G401 (cell line): ENCODE measurements at regions not wholly inside any gene's neighbourhood (a gene's known extent, or its start where the extent isn't known, plus 50 kb on each side); places are given as distances from the start of the nearest gene placed in this dataset.

ENCODE experiments used
- DNase-seq: peaks from one replicate; pipeline ENCODE4 v3.0.0-alpha.2; 2015; ENCODE audit warnings: low spot score
- in situ Hi-C: cut with HindIII; loops from 2 replicates; pipeline ENCODE4 v1.10.0; 2016; ENCODE audit warnings: low sequenced_read_pairs, mixed read lengths

DNA sequence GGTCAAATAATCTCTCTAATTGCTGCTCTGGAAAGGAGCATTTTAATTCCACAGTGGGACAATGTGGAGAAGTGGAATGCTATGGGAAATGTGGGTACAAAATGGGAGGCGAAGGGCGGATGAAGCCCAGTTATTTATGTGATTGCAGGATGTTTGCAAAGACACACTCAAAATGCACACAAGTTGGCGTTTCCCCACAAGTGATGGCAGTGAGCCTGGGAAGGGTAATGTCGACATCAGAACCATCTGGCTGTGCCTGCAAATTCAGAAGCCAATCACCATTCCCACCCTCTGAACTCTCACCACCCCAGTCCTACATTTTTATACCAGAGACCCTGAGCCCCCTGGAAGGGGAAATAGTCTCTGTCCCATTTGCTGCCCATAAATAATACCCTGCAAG, 201.1 kb downstream of the SOX9 start:
- no peak for DNase-seq
- in situ Hi-C loops, result no loop called here

DNA sequence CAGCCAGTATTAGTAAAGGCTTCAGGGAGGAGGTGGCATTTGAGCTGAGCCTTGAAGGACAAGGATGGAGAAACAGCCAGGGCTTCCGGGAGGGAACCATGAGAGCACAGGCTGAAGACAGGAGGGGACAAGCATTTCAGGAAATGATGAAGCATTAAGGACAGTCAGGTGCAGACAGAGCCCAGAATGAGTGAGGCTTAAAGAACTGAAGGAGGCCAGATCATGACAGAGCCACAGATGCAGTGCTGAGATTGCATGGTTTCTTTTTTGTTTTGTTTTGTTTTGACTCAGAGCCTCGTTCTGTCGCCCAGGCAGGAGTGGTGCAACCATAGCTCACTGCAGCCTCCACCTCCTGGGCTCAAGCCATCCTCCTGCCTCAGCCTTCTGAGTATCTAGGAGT, 211.5 kb downstream of the SOX9 start:
- in situ Hi-C loops, result no loop called here
- no peak for DNase-seq

DNA sequence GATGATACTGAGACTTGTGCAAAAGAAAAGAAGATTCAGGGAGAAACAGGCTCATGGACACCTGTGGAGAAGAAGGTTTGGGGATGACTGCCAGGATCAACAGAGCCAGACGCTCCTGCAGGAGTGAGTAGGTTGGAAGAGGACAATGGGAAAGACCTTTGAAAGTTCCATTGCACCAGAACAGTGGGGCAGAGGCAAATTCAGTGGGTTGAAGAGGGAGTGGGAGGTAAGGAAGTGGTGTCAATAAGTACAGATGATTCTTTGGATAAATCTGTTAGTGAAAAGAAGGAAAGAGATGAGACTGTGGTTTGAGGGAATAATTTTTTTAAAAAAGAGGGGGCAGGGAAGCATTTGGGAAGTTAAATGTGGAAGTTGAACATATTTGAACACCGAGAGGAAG, 212.8 kb downstream of the SOX9 start:
- in situ Hi-C loops, result no loop called here
- peak; percentile 61 for DNase-seq

DNA sequence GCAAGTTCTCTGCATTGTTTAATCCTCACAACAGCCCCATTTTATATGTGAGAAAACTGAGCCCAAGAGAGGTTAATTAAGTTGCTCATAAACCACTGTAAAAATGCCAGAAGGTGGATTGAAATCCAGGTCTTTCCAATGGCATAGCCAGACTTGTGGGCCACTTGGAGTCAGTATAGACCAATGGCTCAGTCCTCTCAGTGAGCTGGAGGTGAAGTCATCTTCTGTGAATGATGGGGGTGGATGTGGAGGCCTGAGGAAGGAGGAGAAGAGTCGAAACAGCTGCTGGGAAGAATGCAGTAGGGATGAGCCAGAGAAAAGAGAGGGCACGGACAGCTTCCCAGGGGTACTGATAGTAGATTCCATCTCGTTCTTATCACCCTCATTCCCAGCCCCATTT, 213.4 kb downstream of the SOX9 start:
- in situ Hi-C loops, result no loop called here
- no peak for DNase-seq

- in situ Hi-C loops, result no loop called here
Measured at GRCh38 chr17:72336026-72336803, 215.4 kb downstream of the SOX9 start.

DNA sequence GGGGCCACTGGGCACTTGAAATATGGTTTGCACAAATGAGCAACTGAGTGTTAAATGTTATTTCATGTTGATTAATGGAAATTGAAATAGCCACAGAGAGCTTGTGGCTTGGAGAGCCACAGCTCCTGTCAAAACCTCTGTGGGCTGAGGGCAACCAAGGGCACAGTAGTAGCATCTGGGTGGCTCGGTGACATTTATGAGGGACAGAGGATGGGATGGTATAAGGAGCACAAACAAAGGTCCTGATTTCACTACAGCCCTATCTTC, 215.9 kb downstream of the SOX9 start:
- in situ Hi-C loops, result no loop called here
- no peak for DNase-seq

More at GRCh38 chr17:72336026-72336803, 215.4 kb downstream of the SOX9 start:
- peak; percentile 36 for DNase-seq

- in situ Hi-C loops, result no loop called here
- no peak for DNase-seq
Measured at GRCh38 chr17:72338304-72338703, 217.5 kb downstream of the SOX9 start.

GRCh38 chr17:72338847-72339790, 218.3 kb downstream of the SOX9 start:
- no peak for DNase-seq

DNA sequence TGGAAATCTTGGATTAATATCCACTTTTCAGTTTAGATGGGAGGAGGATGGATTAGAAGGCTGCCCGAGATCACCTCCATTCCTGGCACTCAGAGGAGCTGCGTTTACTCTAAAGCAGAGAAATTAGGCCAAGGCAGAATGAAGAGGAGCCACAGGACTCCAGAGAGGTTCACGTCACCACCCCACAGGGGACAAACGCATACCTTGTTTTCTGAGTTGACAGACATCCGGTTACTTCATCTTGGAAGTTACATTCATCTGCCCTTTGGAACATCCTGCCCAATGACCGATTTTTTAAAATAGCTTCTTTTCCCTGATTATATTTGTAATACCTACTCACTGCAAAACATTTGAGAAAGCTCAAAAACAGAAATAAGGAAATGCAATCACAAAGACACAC, 220.0 kb downstream of the SOX9 start:
- in situ Hi-C loops, result no loop called here
- no peak for DNase-seq

More at GRCh38 chr17:72338847-72339790, 218.3 kb downstream of the SOX9 start:
- in situ Hi-C loops, result no loop called here

DNA sequence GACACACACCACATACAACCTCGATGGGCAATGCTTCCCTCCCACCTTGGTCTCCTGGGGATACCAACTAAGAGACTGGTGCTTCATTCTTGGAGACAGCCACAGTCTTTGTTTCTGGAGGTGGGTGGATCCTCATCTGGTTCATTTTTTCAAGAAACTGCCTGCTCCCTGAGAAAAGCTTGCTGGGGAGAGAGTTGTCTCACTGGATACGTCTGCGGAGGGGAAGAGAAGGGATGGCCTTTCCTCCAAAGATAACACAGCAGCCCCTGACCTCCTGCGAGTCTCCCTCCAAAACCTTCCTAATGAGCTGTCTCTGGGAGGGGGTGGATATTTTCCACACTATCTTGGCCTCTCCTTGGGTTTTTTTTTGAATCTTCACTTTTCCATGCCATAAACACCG, 221.2 kb downstream of the SOX9 start:
- no peak for DNase-seq
- in situ Hi-C loops, result no loop called here

DNA sequence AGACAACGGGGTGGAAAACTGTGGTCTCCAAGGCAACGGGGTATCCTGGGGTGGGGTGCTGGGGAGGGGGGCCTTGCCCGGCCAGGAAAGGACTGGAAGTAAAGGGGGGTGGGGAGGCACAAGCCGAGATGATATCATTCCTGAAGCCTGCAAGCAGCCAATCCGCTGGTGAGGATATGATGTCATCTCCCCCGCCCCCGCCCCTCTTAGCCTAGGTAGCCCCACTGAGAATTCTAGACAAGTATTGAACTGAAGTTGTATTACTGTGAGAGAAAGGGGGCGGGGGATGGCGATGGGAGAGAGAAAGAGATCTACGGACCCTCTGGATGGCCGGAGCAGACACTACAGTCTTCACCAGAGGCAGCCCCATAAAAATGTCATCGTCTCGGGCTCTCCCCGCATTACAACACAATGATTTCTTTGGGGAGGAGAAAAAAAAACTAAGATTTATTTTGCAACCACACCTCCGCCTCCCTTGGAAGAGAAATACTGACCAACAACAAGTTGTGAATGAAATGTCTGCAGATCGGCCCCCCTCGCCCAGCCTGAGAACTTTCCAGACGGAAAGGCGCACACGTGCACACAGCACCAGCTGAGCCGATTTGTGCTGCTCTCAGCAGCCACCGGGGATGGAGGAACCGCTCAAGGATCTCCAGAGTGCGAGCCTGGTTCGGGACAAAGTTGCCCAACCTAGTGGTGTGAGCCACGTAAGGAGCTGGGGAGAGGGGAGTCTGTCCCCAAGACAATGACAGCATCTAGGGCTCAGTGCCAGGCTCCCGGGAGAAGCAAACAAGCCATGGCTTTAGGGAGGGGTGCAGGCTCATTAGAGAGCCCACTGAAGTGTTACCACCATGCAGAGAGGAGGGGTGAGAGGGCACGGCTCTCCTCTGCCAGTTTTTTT, 222.1 kb downstream of the SOX9 start:
- in situ Hi-C loops, result no loop called here
- DNase-seq, result peak; percentile 69

GRCh38 chr17:72343911-72344310, 223.1 kb downstream of the SOX9 start:
- DNase-seq, result no peak
- in situ Hi-C loops, result no loop called here

GRCh38 chr17:72344613-72345012, 223.8 kb downstream of the SOX9 start:
- DNase-seq, result no peak
- in situ Hi-C loops, result no loop called here

GRCh38 chr17:72345088-72345487, 224.3 kb downstream of the SOX9 start:
- in situ Hi-C loops, result no loop called here
- no peak for DNase-seq

DNA sequence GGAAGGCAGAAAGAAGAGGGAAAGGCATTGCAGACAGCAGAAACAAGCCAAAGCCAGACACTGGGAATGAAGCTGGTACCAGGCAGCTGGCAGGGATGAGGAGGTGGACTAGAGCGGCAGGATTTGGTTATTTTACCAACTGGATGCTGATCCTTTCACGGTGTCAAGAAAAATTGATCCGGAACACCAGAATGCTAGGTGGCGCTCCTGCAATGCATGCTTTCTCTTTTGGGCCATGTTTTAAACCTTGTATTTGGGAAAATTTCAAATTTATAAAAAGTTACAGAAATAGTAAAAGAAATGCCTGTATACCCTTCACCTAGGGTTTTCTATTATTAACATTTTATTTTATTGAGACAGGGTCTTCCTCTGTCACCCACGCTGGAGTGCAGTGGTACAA, 224.7 kb downstream of the SOX9 start:
- in situ Hi-C loops, result no loop called here
- no peak for DNase-seq

DNA sequence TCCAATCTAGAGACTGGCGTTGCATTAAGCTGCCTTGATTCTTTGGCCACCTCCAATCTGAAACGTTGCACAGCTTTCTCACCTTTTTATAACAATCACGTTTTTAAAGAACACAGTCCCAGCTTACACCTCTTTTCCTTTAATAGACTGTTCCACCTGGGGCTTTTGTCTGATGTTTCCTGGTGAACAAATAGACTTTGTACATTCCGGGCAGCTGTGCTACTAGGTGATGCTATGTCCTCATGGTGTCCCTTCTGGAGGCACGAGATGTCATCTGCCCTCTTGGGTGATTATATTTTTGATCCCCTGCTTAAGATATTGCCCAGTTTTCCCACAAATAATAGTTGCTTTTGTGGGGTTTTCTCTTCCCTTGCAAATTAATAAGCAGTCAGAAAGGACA, 225.5 kb downstream of the SOX9 start:
- in situ Hi-C loops, result no loop called here
- DNase-seq, result no peak

GRCh38 chr17:72349011-72349410, 228.2 kb downstream of the SOX9 start:
- in situ Hi-C loops, result no loop called here
- no peak for DNase-seq

DNA sequence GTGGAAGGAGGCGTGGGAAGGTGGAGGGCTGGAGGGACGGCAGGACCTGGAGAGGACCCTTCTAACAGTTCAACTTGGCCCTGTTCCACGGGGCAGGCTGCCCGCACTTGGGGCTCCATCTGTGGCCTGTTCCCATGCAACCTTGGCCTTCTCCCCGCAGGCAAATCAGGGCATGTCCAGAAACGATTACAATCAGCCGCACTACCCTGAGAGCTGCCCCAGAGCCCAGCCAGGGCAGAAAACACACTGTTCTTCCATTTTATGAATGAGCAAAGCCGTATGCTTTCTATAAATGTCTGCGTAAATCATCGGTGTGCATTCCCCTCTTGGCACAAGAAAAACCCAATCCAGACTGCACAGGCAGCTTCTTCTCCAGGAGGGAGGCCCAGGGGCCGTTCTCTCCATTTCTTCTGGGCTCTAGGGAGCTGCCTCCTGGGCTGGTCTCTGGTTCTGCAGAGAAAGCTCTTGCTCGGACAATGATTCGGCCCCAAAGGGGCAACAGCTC, 228.7 kb downstream of the SOX9 start:
- in situ Hi-C loops, result no loop called here
- peak; percentile 61 for DNase-seq

DNA sequence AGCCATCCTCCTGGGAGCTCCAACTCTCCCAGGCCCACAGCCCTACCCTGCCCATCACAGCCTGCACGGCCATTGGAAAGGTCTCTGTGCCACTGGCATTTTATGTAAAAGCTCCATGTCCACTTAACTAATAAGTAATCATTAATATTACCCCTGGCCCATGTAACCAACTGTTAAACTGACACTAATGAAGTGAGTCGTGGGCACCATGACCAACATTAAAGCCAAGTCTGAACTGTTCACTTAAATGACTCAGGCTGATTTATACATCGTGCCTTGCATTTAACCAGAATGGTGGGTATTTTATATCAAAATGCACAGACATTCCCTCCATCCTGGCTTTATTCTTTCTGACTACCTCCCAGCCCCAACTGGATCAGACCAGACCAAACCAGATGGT, 229.3 kb downstream of the SOX9 start:
- DNase-seq, result no peak
- in situ Hi-C loops, result no loop called here
